GM20000 (cell line): ENCODE measurements at regions not wholly inside any gene's neighbourhood (a gene's known extent, or its start where the extent isn't known, plus 50 kb on each side); places are given as distances from the start of the nearest gene placed in this dataset.

Source experiments
- DNase-seq: peaks from one replicate; pipeline ENCODE4 v3.0.0; 2012; ENCODE audit warnings: low spot score
- TF ChIP-seq, protein P1 (sequence below): IDR thresholded peaks from 2 replicates; pipeline ENCODE4 v1.5.1; 2012; ENCODE audit warnings: mild to moderate bottlenecking, control low read depth; ENCODE audit errors: extremely low read depth, missing control alignments

GRCh38 chr18:11256251-11256650 is 106.9 kb upstream of the PIEZO2 start:
- TF ChIP-seq, protein P1, sequence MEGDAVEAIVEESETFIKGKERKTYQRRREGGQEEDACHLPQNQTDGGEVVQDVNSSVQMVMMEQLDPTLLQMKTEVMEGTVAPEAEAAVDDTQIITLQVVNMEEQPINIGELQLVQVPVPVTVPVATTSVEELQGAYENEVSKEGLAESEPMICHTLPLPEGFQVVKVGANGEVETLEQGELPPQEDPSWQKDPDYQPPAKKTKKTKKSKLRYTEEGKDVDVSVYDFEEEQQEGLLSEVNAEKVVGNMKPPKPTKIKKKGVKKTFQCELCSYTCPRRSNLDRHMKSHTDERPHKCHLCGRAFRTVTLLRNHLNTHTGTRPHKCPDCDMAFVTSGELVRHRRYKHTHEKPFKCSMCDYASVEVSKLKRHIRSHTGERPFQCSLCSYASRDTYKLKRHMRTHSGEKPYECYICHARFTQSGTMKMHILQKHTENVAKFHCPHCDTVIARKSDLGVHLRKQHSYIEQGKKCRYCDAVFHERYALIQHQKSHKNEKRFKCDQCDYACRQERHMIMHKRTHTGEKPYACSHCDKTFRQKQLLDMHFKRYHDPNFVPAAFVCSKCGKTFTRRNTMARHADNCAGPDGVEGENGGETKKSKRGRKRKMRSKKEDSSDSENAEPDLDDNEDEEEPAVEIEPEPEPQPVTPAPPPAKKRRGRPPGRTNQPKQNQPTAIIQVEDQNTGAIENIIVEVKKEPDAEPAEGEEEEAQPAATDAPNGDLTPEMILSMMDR = no peak
- no peak for DNase-seq

GRCh38 chr18:11251891-11252270 is 102.5 kb upstream of the PIEZO2 start:
- DNase-seq = no peak

GRCh38 chr18:11251229-11251890 is 102.0 kb upstream of the PIEZO2 start:
- no peak for DNase-seq
- TF ChIP-seq, protein P1 = no peak

More at GRCh38 chr18:11251891-11252270, 102.5 kb upstream of the PIEZO2 start:
- TF ChIP-seq, protein P1 = no peak

DNA sequence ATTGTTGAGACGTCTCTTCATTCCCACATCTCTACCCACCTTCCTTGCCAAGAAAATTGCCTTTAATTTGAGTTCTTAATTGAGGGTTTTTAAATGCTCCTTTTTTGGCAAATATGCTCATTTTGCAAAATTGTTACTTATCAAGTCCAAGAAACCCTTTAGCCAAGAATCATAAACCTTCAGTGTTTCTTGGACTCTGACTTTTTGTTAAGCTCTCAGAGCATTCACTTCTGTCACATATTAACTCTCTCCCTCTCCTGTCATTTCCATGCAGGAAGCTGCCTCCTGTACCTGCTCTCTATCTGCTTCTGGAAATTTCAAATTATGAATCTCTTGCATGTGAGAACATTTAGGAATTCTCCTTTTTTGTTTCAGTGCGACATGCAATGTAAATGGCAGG is 100.0 kb upstream of the PIEZO2 start:
- no peak for DNase-seq

DNA sequence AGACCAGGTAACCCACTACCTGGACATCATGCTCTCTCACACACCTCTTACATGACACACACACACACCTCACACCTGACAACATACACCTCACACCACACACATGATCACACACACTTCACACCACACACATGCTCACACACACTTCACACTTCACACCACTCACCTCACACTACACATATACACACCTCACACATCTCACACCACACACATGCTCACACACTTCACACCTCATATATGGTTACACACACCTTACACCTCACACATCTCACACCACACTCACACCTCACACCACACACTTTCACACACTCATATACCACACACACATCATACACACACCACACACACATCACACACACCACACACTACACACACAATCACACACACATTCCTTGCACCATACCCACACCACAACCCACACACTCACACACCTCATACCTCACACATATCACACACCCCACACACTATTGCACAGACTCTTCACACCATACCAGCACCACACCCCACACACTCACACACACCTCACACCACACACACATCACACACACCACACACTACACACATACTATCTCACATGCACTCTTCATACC is 98.1 kb upstream of the PIEZO2 start:
- TF ChIP-seq, protein P1 = no peak

More for the DNA sequence above, 100.0 kb upstream of the PIEZO2 start:
- TF ChIP-seq, protein P1 = no peak

GRCh38 chr18:11246495-11247300 is 97.3 kb upstream of the PIEZO2 start:
- no peak for DNase-seq
- TF ChIP-seq, protein P1 = no peak

More for the DNA sequence above, 98.1 kb upstream of the PIEZO2 start:
- DNase-seq = no peak

- DNase-seq = no peak
- TF ChIP-seq, protein P1 = no peak
Measured at GRCh38 chr18:11245879-11246278, 96.5 kb upstream of the PIEZO2 start.
